H9 (cell line): ENCODE measurements at regions not wholly inside any gene's neighbourhood (a gene's known extent, or its start where the extent isn't known, plus 50 kb on each side); places are given as distances from the start of the nearest gene placed in this dataset.

Experiments
- DNase-seq: peaks from one replicate; pipeline ENCODE4 v3.0.0-alpha.2; 2017
- H2AFZ ChIP-seq: one replicate; pipeline ENCODE4 v1.6.1; 2013; ENCODE audit warnings: mild to moderate bottlenecking, low read length, control low read depth, moderate library complexity
- H2AK5ac ChIP-seq: 2 replicates; pipeline ENCODE4 v1.6.1; 2013; ENCODE audit warnings: low read length, control low read depth, mixed read lengths; ENCODE audit not compliant: insufficient read length
- H2BK120ac ChIP-seq: one replicate; pipeline ENCODE4 v1.6.1; 2013; ENCODE audit warnings: low read depth, mild to moderate bottlenecking, low read length, control low read depth, inconsistent platforms; ENCODE audit not compliant: poor library complexity, severe bottlenecking
- H2BK12ac ChIP-seq: 2 replicates; pipeline ENCODE4 v1.6.1; 2013; ENCODE audit warnings: low read length, control low read depth, mixed read lengths, low read depth; ENCODE audit not compliant: insufficient read length
- H2BK15ac ChIP-seq: 2 replicates; pipeline ENCODE4 v1.6.1; 2013; ENCODE audit warnings: low read depth, low read length, control low read depth
- H2BK20ac ChIP-seq: one replicate; pipeline ENCODE4 v1.6.1; 2013; ENCODE audit warnings: low read depth, mild to moderate bottlenecking, low read length, control low read depth, inconsistent platforms; ENCODE audit not compliant: poor library complexity, severe bottlenecking
- H2BK5ac ChIP-seq: 2 replicates; pipeline ENCODE4 v1.6.1; 2013; ENCODE audit warnings: low read length, control low read depth, mixed read lengths; ENCODE audit not compliant: insufficient read length
- H3K14ac ChIP-seq: 2 replicates; pipeline ENCODE4 v1.6.1; 2013; ENCODE audit warnings: low read length, control low read depth; ENCODE audit not compliant: insufficient read depth
- H3K18ac ChIP-seq: 2 replicates; pipeline ENCODE4 v1.6.1; 2013; ENCODE audit warnings: low read depth, mild to moderate bottlenecking, mixed read lengths, low read length, control low read depth; ENCODE audit not compliant: insufficient read length
- H3K23ac ChIP-seq: 2 replicates; pipeline ENCODE4 v1.6.1; 2013; ENCODE audit warnings: low read length, control low read depth, mixed read lengths, low read depth; ENCODE audit not compliant: insufficient read length
- H3K23me2 ChIP-seq: 2 replicates; pipeline ENCODE4 v1.6.1; 2013; ENCODE audit warnings: low read depth, mild to moderate bottlenecking, mixed read lengths, low read length, control low read depth; ENCODE audit not compliant: insufficient read length, poor library complexity, severe bottlenecking
- H3K27ac ChIP-seq: 2 replicates; pipeline ENCODE4 v1.5.1; 2013; ENCODE audit warnings: low read length, control low read depth, mixed read lengths, low read depth; ENCODE audit not compliant: insufficient read length
- H3K27me3 ChIP-seq: 2 replicates; pipeline ENCODE4 v1.6.1; 2013; ENCODE audit warnings: low read length, control low read depth, inconsistent platforms; ENCODE audit not compliant: insufficient read depth
- H3K4ac ChIP-seq: 2 replicates; pipeline ENCODE4 v1.6.1; 2013; ENCODE audit warnings: low read depth, mild to moderate bottlenecking, control low read depth, inconsistent platforms, low read length, moderate library complexity
- H3K4me1 ChIP-seq: 2 replicates; pipeline ENCODE4 v1.6.1; 2013; ENCODE audit warnings: low read length, control low read depth, inconsistent platforms; ENCODE audit not compliant: insufficient read depth
- H3K4me2 ChIP-seq: 2 replicates; pipeline ENCODE4 v1.6.1; 2013; ENCODE audit warnings: low read length, control low read depth, mixed read lengths; ENCODE audit not compliant: insufficient read length, insufficient read depth
- H3K56ac ChIP-seq: 2 replicates; pipeline ENCODE4 v1.6.1; 2013; ENCODE audit warnings: low read depth, mild to moderate bottlenecking, mixed read lengths, low read length, control low read depth; ENCODE audit not compliant: insufficient read length
- H3K79me1 ChIP-seq: 2 replicates; pipeline ENCODE4 v1.6.1; 2013; ENCODE audit warnings: low read depth, mild to moderate bottlenecking, moderate library complexity, low read length, control low read depth, inconsistent platforms; ENCODE audit not compliant: insufficient read depth, poor library complexity, severe bottlenecking
- H3K79me2 ChIP-seq: 2 replicates; pipeline ENCODE4 v1.6.1; 2013; ENCODE audit warnings: low read length, control low read depth, inconsistent platforms; ENCODE audit not compliant: insufficient read depth
- H3K9ac ChIP-seq: 2 replicates; pipeline ENCODE4 v1.6.1; 2013; ENCODE audit warnings: low read length, control low read depth, mixed read lengths; ENCODE audit not compliant: insufficient read length; ENCODE audit errors: extremely low read depth
- H3K9me3 ChIP-seq: one replicate; pipeline ENCODE4 v1.6.1; 2013; ENCODE audit warnings: low read depth, low read length, inconsistent platforms; ENCODE audit not compliant: control insufficient read depth
- H3T11ph ChIP-seq: one replicate; pipeline ENCODE4 v1.6.1; 2013; ENCODE audit warnings: mild to moderate bottlenecking, low read length, control low read depth, inconsistent platforms
- H4K20me1 ChIP-seq: one replicate; pipeline ENCODE4 v1.6.1; 2013; ENCODE audit not compliant: control insufficient read depth, insufficient read length, insufficient read depth
- H4K5ac ChIP-seq: 2 replicates; pipeline ENCODE4 v1.6.1; 2013; ENCODE audit warnings: low read depth, mild to moderate bottlenecking, mixed read lengths, low read length, control low read depth; ENCODE audit not compliant: insufficient read length
- H4K8ac ChIP-seq: replicated peaks from 2 replicates; pipeline ENCODE4 v1.6.1; 2013; ENCODE audit warnings: low read length, control low read depth, mixed read lengths, low read depth; ENCODE audit not compliant: insufficient read length
- H4K91ac ChIP-seq: 2 replicates; pipeline ENCODE4 v1.6.1; 2013; ENCODE audit warnings: low read depth, mild to moderate bottlenecking, moderate library complexity, mixed read lengths, low read length, control low read depth; ENCODE audit not compliant: insufficient read length
- H3K27ac Mint-ChIP-seq, 3 experiments: 2 replicates in 2 of 3; 3 replicates in 1 of 3; pipeline ENCODE4 v1.8.0; 2020 to 2021; ENCODE audit warnings: mixed read lengths in 3 of 3, mild to moderate bottlenecking in 1 of 3, moderate library complexity in 1 of 3
- H3K27me3 Mint-ChIP-seq: 2 replicates; pipeline ENCODE4 v1.8.0; 2021; ENCODE audit warnings: low read depth, mild to moderate bottlenecking, moderate library complexity, mixed read lengths
- H3K36me3 Mint-ChIP-seq, 3 experiments: 2 replicates in 2 of 3; 3 replicates in 1 of 3; pipeline ENCODE4 v1.8.0; 2020 to 2021; ENCODE audit warnings: low read depth in 3 of 3, mixed read lengths in 3 of 3; ENCODE audit not compliant: insufficient read depth in 1 of 3
- H3K4me1 Mint-ChIP-seq, 2 experiments: 2 replicates each; pipeline ENCODE4 v1.8.0; 2020; ENCODE audit warnings: mixed read lengths in 2 of 2
- H3K4me3 Mint-ChIP-seq, 2 experiments: 2 replicates in 1 of 2; 3 replicates in 1 of 2; pipeline ENCODE4 v1.8.0; 2020 to 2021; ENCODE audit warnings: mild to moderate bottlenecking in 2 of 2, mixed read lengths in 2 of 2, moderate library complexity in 1 of 2
- H3K9me3 Mint-ChIP-seq, 2 experiments: 2 replicates in 1 of 2; 3 replicates in 1 of 2; pipeline ENCODE4 v1.8.0; 2020; ENCODE audit warnings: mild to moderate bottlenecking in 2 of 2, mixed read lengths in 2 of 2, moderate library complexity in 1 of 2
- CTCF ChIP-seq: fragments of 200-600 bp; sonication (generic); conservative IDR thresholded peaks from 3 replicates; pipeline ENCODE4 v1.8.0; 2021; ENCODE audit warnings: antibody characterized with exemption, mild to moderate bottlenecking
- WGBS: extraction: QIAGEN DNeasy Blood & Tissue Kit; methylation state at CpG from one replicate; pipeline ENCODE4 v1.1.7; 2013; ENCODE audit warnings: missing lambda C conversion rate, low lambda C conversion rate, mixed read lengths; ENCODE audit not compliant: insufficient read length; ENCODE audit errors: extremely low coverage; 5-methylcytosine and 5-hydroxymethylcytosine counted together

GRCh38 chr2:34115076-34115475, 516.0 kb upstream of the FAM98A start:
- H3K36me3 Mint-ChIP-seq: peaks cover 0 to 4% (median 0%) of the 10 kb centered on the region in 3 experiments; a peak in 2 of 7 replicates
- H3K27ac Mint-ChIP-seq: no peak overlapping the region
- Histone ChIP-seq H3T11ph (no peak overlapping the region), H3K79me1 (no peaks in the 10 kb centered on the region), H3K56ac (no peak overlapping the region), H3K4ac (no peak overlapping the region), H3K79me2 (no peaks in the 10 kb centered on the region), H2BK12ac (no peak overlapping the region), H3K14ac (no peak overlapping the region), H2AK5ac (no peak overlapping the region), H2BK15ac (no peak overlapping the region), H2BK20ac (no peak overlapping the region), H3K18ac (no peak overlapping the region), H2AFZ (no peak overlapping the region), H3K23me2 (no peaks in the 10 kb centered on the region), H3K4me1 (no peaks in the 10 kb centered on the region), H2BK5ac (no peak overlapping the region), H3K23ac (no peak overlapping the region), H2BK120ac (no peak overlapping the region), H3K27me3 (no peaks in the 10 kb centered on the region), H3K27ac (no peak overlapping the region), H3K9ac (no peak overlapping the region), H4K8ac (no peak overlapping the region), H4K20me1 (no peaks in the 10 kb centered on the region), H3K9me3 (no peaks in the 10 kb centered on the region), H4K91ac (no peak overlapping the region), H3K4me2 (no peak overlapping the region), H4K5ac (no peak overlapping the region)
- H3K4me3 Mint-ChIP-seq: no peak overlapping the region
- H3K27me3 Mint-ChIP-seq: no peaks in the 10 kb centered on the region
- no peaks in the 10 kb centered on the region for H3K9me3 Mint-ChIP-seq
- TF ChIP-seq CTCF: no peak
- no peak for DNase-seq
- H3K4me1 Mint-ChIP-seq: no peaks in the 10 kb centered on the region
- no CpG with 5 or more reads among the region's 1 CpG for WGBS
